22Rv1 (cell line): ENCODE measurements at regions not wholly inside any gene's neighbourhood (a gene's known extent, or its start where the extent isn't known, plus 50 kb on each side); places are given as distances from the start of the nearest gene placed in this dataset.

Experiments
- ZFX ChIP-seq: fragments of 450-650 bp; IDR thresholded peaks from 2 replicates; pipeline ENCODE4 v1.6.1; 2017; ENCODE audit warnings: antibody characterized with exemption, borderline replicate concordance
- TF ChIP-seq, protein P1 (sequence below): fragments of 450-650 bp; IDR thresholded peaks from 2 replicates; pipeline ENCODE4 v1.5.1; 2017; ENCODE audit warnings: mild to moderate bottlenecking

DNA sequence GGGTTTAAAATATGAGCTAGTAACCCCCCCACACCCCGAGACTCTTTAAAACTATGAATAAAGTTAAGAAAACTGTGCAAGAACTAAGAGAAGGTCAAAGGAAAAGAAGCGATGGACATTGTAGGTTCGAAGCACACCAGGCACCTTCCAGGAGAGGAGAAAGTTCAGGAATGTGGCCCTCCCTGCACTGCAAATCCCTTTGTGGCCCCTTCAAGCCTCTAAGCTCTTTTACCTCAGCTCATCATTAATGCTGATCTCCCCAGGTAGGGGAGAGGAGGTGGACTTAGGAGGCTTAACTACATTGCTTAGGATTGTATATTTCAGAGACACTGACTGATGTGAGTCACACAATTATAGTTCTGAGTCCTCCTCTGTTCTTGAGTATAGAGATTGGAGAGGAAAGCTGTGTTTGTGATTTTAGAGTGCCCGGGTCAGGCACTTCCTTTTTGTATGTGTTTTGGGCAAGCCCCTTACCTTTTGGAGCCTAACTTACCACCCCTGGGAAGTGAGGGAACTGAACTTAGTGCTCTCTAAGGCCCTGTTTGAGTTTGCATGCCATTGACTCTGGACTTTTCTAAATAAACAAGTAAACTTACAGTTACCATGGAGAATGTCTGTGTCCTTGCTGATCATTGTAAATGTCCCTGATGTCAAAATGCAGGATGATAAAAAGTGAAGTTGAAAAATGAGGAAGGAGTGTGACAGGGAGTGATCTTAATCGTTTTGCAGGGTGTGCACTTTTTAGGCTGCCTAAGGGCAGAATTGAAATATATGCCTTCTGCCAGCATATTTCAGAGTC is 140.8 kb upstream of the ZEB2 start:
- TF ChIP-seq, protein P1, sequence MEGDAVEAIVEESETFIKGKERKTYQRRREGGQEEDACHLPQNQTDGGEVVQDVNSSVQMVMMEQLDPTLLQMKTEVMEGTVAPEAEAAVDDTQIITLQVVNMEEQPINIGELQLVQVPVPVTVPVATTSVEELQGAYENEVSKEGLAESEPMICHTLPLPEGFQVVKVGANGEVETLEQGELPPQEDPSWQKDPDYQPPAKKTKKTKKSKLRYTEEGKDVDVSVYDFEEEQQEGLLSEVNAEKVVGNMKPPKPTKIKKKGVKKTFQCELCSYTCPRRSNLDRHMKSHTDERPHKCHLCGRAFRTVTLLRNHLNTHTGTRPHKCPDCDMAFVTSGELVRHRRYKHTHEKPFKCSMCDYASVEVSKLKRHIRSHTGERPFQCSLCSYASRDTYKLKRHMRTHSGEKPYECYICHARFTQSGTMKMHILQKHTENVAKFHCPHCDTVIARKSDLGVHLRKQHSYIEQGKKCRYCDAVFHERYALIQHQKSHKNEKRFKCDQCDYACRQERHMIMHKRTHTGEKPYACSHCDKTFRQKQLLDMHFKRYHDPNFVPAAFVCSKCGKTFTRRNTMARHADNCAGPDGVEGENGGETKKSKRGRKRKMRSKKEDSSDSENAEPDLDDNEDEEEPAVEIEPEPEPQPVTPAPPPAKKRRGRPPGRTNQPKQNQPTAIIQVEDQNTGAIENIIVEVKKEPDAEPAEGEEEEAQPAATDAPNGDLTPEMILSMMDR = no peak
- no peak for TF ChIP-seq ZFX
